ENCODE measurements at regions not wholly inside any gene's neighbourhood (a gene's known extent, or its start where the extent isn't known, plus 50 kb on each side); places are given as distances from the start of the nearest gene placed in this dataset.

- no peak for DNase-seq
Measured at GRCh38 chr4:75102787-75103085, 169.8 kb downstream of the PARM1 start.

DNA sequence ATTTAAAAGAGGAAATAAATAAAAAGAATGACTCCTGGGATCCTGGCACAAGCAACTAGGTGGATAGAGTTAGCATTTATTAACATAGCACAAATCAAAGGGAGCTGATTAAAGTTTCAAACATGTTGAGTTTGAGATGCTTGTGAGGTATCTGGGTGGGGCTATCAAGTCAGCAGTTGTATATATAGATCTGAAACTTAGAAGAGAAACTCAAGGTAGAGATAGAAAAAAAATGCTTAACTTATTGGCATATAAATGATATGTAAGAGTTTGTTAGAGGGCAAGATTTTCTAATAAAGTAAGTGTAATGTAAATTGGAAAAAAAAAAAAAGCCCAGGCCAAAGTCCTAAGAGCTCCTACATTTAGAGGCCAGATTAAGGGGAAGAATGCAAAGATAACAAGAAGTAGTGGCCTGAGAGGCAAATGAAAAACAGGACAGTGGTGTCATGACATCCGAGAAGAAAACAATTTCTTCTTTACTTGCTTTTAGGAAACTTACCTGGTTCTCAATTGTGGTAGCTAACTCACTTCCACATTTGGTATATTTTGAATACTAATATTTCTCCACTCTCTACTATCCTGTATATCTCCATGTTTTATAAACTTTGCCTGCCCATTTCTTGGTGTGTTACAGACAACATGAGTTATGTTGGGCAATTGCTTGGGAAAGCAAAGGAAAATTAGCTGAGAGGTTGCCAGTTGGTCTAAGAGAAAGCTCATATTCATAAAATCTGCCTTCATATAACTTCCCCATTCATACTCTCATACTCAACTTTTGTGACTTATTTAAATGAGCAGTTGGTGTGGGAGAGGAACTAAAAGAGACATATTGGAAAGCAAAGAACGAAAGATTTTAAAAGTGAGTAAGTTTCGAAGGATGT lies 169.2 kb downstream of the PARM1 start:
- DNase-seq, result no peak

Data from HCEC 1CT (cell line).